Fibroblast of lung (primary cell): ENCODE measurements at regions not wholly inside any gene's neighbourhood (a gene's known extent, or its start where the extent isn't known, plus 50 kb on each side); places are given as distances from the start of the nearest gene placed in this dataset.

Experiments
- CTCF ChIP-seq, 2 donors: IDR thresholded peaks in 1 of 2; conservative IDR thresholded peaks in 1 of 2; 1 replicate in 1 of 2; 2 replicates in 1 of 2; pipeline ENCODE4 v1.5.1; 2011 to 2012; ENCODE audit warnings: low read length in 2 of 2, control low read depth in 1 of 2, inconsistent platforms in 1 of 2, low read depth in 1 of 2, mild to moderate bottlenecking in 1 of 2
- EZH2 ChIP-seq: IDR thresholded peaks from 2 replicates; pipeline ENCODE4 v1.5.1; 2012; ENCODE audit warnings: low read length, control low read depth, mild to moderate bottlenecking; ENCODE audit errors: missing control alignments

GRCh38 chr1:95815511-95815910 is 581.5 kb downstream of the RWDD3 start:
- TF ChIP-seq CTCF (conservative IDR thresholded peaks at IDR 0.05 in 1 of 2, IDR thresholded peaks at IDR 0.05 in 1 of 2; ENCODE audit: low read depth in 1 of 2, low read length in 2 of 2) (no peak), EZH2 (no peak)
